Sigmoid colon (tissue), 4 donors: ENCODE measurements at regions not wholly inside any gene's neighbourhood (a gene's known extent, or its start where the extent isn't known, plus 50 kb on each side); places are given as distances from the start of the nearest gene placed in this dataset.

Experiments
- EP300 ChIP-seq, 4 donors: sonication (generic); formaldehyde crosslinking; IDR thresholded peaks; one replicate each; pipeline ENCODE4 v1.6.1; 2017; ENCODE audit warnings: antibody characterized with exemption in 4 of 4
- POLR2AphosphoS5 ChIP-seq, 4 donors: sonication (generic); formaldehyde crosslinking; IDR thresholded peaks; one replicate each; pipeline ENCODE4 v1.6.1; 2017; ENCODE audit warnings: antibody characterized with exemption in 4 of 4
- TF ChIP-seq, protein P1 (sequence below), 4 experiments: fragments of 450-650 bp in 3 of 4; fragments of 200-600 bp in 1 of 4; IDR thresholded peaks; one replicate each; pipeline ENCODE4 v1.5.1; 2016 to 2019; ENCODE audit warnings: antibody characterized with exemption in 4 of 4, mild to moderate bottlenecking in 3 of 4, moderate library complexity in 2 of 4

DNA sequence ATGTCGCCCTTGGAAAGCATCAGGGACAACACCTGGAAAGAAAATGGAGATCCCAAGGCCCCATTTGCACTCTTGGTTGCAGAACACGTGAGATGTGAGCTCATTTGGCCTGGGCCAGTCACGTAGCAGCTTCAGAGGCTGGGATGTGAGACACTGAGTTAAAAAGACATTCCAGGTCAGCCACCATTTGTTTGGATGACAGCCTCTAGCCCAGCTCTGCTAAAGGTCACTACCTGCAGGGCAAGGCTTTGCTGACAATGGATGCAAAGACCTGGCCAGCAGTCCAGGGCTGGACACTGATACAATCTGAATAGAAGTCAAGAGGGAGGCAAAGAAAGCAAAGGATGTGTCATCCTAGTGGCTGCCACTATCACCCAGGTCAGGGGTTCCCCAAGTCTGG, 83.9 kb upstream of the LRPPRC start:
- TF ChIP-seq POLR2AphosphoS5 (IDR thresholded peaks at IDR 0.05) (no peak), EP300 (IDR thresholded peaks at IDR 0.05) (no peak)
- TF ChIP-seq, protein P1, sequence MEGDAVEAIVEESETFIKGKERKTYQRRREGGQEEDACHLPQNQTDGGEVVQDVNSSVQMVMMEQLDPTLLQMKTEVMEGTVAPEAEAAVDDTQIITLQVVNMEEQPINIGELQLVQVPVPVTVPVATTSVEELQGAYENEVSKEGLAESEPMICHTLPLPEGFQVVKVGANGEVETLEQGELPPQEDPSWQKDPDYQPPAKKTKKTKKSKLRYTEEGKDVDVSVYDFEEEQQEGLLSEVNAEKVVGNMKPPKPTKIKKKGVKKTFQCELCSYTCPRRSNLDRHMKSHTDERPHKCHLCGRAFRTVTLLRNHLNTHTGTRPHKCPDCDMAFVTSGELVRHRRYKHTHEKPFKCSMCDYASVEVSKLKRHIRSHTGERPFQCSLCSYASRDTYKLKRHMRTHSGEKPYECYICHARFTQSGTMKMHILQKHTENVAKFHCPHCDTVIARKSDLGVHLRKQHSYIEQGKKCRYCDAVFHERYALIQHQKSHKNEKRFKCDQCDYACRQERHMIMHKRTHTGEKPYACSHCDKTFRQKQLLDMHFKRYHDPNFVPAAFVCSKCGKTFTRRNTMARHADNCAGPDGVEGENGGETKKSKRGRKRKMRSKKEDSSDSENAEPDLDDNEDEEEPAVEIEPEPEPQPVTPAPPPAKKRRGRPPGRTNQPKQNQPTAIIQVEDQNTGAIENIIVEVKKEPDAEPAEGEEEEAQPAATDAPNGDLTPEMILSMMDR (IDR thresholded peaks at IDR 0.05), result no peak
